ENCODE measurements at regions not wholly inside any gene's neighbourhood (a gene's known extent, or its start where the extent isn't known, plus 50 kb on each side); places are given as distances from the start of the nearest gene placed in this dataset.

- TF ChIP-seq CTCF (conservative IDR thresholded peaks at IDR 0.05 in 1 of 2, IDR thresholded peaks at IDR 0.05 in 1 of 2; ENCODE audit: extremely low read depth in 1 of 2, insufficient read depth in 1 of 2, low read depth in 1 of 2, low read length in 2 of 2) (no peak), EZH2 (IDR thresholded peaks at IDR 0.05; ENCODE audit: borderline replicate concordance, low read length) (no peak)
Observed at GRCh38 chr3:24972491-24972890, 455.6 kb upstream of the RARB start.

Data from mammary epithelial cell (primary cell).